CD4-positive, alpha-beta T cell (primary cell): ENCODE measurements at regions not wholly inside any gene's neighbourhood (a gene's known extent, or its start where the extent isn't known, plus 50 kb on each side); places are given as distances from the start of the nearest gene placed in this dataset.

Experiments used
- ATAC-seq: fragments of 200-7000 bp; cut with Tn5 transposase; one replicate; pipeline ENCODE4 v1.10.0; 2022; ENCODE audit warnings: mild to moderate bottlenecking; ENCODE audit not compliant: poor library complexity
- CTCF ChIA-PET: fragments of 350-600 bp; sonication (Branson Sonifier 250); formaldehyde crosslinking; loops from one replicate; lab custom pipeline; 2021; ENCODE audit warnings: antibody characterized with exemption, inconsistent platforms; lab: Charles Lee
- POLR2A ChIA-PET: fragments of 350-600 bp; sonication (Branson Sonifier 250); formaldehyde crosslinking; loops from one replicate; lab custom pipeline; 2021; ENCODE audit warnings: antibody characterized with exemption, inconsistent platforms; lab: Charles Lee
- DNase-seq, 14 experiments: peaks; one replicate each; pipeline ENCODE4 v3.0.0-alpha.2; 2013 to 2020; ENCODE audit warnings: mixed read lengths in 2 of 14
- H3K27ac ChIP-seq, 2 donors: one replicate each; pipeline versions ENCODE4 v1.5.1 to v1.7.0; 2013; ENCODE audit warnings: low read length in 2 of 2, low read depth in 1 of 2, mild to moderate bottlenecking in 1 of 2
- H3K27me3 ChIP-seq, 2 experiments: 1 replicate in 1 of 2; 2 replicates in 1 of 2; pipeline versions ENCODE4 v1.6.1 to v1.7.0; 2013; ENCODE audit warnings: low read length in 2 of 2, control low read depth in 1 of 2, mild to moderate bottlenecking in 1 of 2, moderate library complexity in 1 of 2; ENCODE audit not compliant: insufficient read depth in 2 of 2, control insufficient read depth in 1 of 2
- H3K36me3 ChIP-seq: one replicate; pipeline ENCODE4 v1.6.1; 2013; ENCODE audit warnings: low read length, control low read depth; ENCODE audit not compliant: insufficient read depth
- H3K4me1 ChIP-seq: one replicate; pipeline ENCODE4 v1.6.1; 2013; ENCODE audit warnings: low read length, control low read depth; ENCODE audit not compliant: insufficient read depth
- H3K4me3 ChIP-seq: one replicate; pipeline ENCODE4 v1.5.1; 2013; ENCODE audit warnings: mild to moderate bottlenecking, low read length, moderate library complexity
- H3K9me3 ChIP-seq, 2 experiments: 1 replicate in 1 of 2; 2 replicates in 1 of 2; pipeline versions ENCODE4 v1.6.1 to v1.7.0; 2013; ENCODE audit warnings: low read length in 2 of 2, mild to moderate bottlenecking in 2 of 2, control low read depth in 1 of 2, moderate library complexity in 1 of 2; ENCODE audit not compliant: control insufficient read depth in 1 of 2, insufficient read depth in 1 of 2
- H3K27ac Mint-ChIP-seq: one replicate; pipeline ENCODE4 v1.8.0; 2020; ENCODE audit warnings: mixed read lengths
- H3K27me3 Mint-ChIP-seq: one replicate; pipeline ENCODE4 v1.8.0; 2021; ENCODE audit warnings: mixed read lengths
- H3K36me3 Mint-ChIP-seq: one replicate; pipeline ENCODE4 v1.8.0; 2021; ENCODE audit warnings: low read depth, mixed read lengths
- H3K4me1 Mint-ChIP-seq: one replicate; pipeline ENCODE4 v1.8.0; 2021; ENCODE audit warnings: low read depth, mixed read lengths
- H3K4me3 Mint-ChIP-seq: one replicate; pipeline ENCODE4 v1.8.0; 2020; ENCODE audit warnings: mild to moderate bottlenecking, mixed read lengths
- H3K9me3 Mint-ChIP-seq: one replicate; pipeline ENCODE4 v1.8.0; 2020; ENCODE audit warnings: mixed read lengths
- CTCF ChIP-seq: fragments of 200-600 bp; IDR thresholded peaks from one replicate; pipeline ENCODE4 v1.8.0; 2022; ENCODE audit warnings: antibody characterized with exemption, mild to moderate bottlenecking
- intact Hi-C, 2 experiments: fragments of 100-400 bp; cut with DNase I in 1 of 2; cut with micrococcal nuclease in 1 of 2; formaldehyde crosslinking; loops; one replicate each; pipeline versions ENCODE4 v1.15.1 to v1.9.0; 2023 to 2025; cut with DNase I, micrococcal nuclease

DNA sequence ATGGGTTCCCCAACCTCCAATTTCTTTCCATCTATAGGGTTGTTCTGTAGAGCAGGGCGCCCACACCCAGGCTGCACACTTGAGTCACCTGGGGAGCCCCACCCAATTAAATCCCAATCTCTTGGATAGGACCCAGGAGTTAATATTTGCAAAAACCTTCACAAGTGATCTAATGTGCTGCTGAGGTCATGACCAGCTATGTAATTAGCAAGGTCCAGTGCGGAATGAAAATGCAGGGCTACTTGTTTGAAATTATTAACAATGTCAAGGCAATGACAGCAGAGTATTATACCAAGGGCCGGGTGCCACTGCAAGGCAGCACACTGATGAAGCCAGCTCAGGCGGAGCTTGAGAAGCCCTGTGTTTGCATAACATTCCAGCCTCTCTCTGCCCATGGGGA lies 302.7 kb downstream of the MAF start:
- Mint-ChIP-seq H3K27ac (no peak overlapping the region), H3K9me3 (no peaks in the 10 kb centered on the region), H3K4me3 (no peak overlapping the region), H3K36me3 (no peaks in the 10 kb centered on the region), H3K4me1 (peaks cover 17% of the 10 kb centered on the region), H3K27me3 (no peaks in the 10 kb centered on the region)
- intact Hi-C loops = no loop called here
- ATAC-seq (no peak), DNase-seq (no peak)
- Histone ChIP-seq H3K4me3 (no peak overlapping the region), H3K27me3 (no peaks in the 10 kb centered on the region), H3K4me1 (peaks cover 13% of the 10 kb centered on the region), H3K9me3 (no peaks in the 10 kb centered on the region), H3K27ac (no peak overlapping the region), H3K36me3 (no peaks in the 10 kb centered on the region)
- ChIA-PET POLR2A (no interaction called here), CTCF (no interaction called here)
- TF ChIP-seq CTCF = no peak

GRCh38 chr16:79297296-79297695 lies 303.2 kb downstream of the MAF start:
- no peak overlapping the region for H3K27ac ChIP-seq
- TF ChIP-seq CTCF = no peak
- ATAC-seq = no peak

GRCh38 chr16:79296491-79296890 lies 304.0 kb downstream of the MAF start:
- no peaks in the 10 kb centered on the region for H3K9me3 Mint-ChIP-seq
- Histone ChIP-seq H3K36me3 (no peaks in the 10 kb centered on the region), H3K27me3 (no peaks in the 10 kb centered on the region), H3K9me3 (no peaks in the 10 kb centered on the region), H3K4me1 (peaks cover 13% of the 10 kb centered on the region), H3K4me3 (no peak overlapping the region), H3K27ac (no peak overlapping the region)
- ChIA-PET POLR2A (interaction anchor here (0.6 to 1.4 kb wide), 4 partner anchors 9 to 302 kb away, joined by 3 to 4 read pairs (median 3); no protein-coding TSS in a partner anchor), CTCF (no interaction called here)
- H3K27me3 Mint-ChIP-seq = no peaks in the 10 kb centered on the region
- no peak overlapping the region for H3K4me3 Mint-ChIP-seq
- peaks cover 17% of the 10 kb centered on the region for H3K4me1 Mint-ChIP-seq
- H3K27ac Mint-ChIP-seq = peak overlapping the region; percentile 21
- H3K36me3 Mint-ChIP-seq = no peaks in the 10 kb centered on the region
- intact Hi-C loops = no loop called here
- ATAC-seq = peak; percentile 62
- peak in 3 of 14 experiments; percentile 36 to 68 (median 39) for DNase-seq
- no peak for TF ChIP-seq CTCF

More at GRCh38 chr16:79297296-79297695, 303.2 kb downstream of the MAF start:
- Mint-ChIP-seq H3K27ac (no peak overlapping the region), H3K27me3 (no peaks in the 10 kb centered on the region), H3K36me3 (no peaks in the 10 kb centered on the region), H3K4me3 (no peak overlapping the region), H3K9me3 (no peaks in the 10 kb centered on the region), H3K4me1 (peaks cover 17% of the 10 kb centered on the region)
- Histone ChIP-seq H3K4me1 (peaks cover 13% of the 10 kb centered on the region), H3K27me3 (no peaks in the 10 kb centered on the region), H3K36me3 (no peaks in the 10 kb centered on the region), H3K4me3 (no peak overlapping the region), H3K9me3 (no peaks in the 10 kb centered on the region)
- ChIA-PET CTCF (no interaction called here), POLR2A (interaction anchor here (1.0 to 1.4 kb wide), 3 partner anchors 10 to 14 kb away, joined by 3 to 4 read pairs (median 3); no protein-coding TSS in a partner anchor)
- no peak for DNase-seq
- intact Hi-C loops = no loop called here
